ENCODE measurements at regions not wholly inside any gene's neighbourhood (a gene's known extent, or its start where the extent isn't known, plus 50 kb on each side); places are given as distances from the start of the nearest gene placed in this dataset.

- no peaks in the 10 kb centered on the region for H3K9me3 ChIP-seq (ENCODE audit: low read length)
Observed at GRCh38 chr2:58598171-58598570, 357.0 kb upstream of the FANCL start.

DNA sequence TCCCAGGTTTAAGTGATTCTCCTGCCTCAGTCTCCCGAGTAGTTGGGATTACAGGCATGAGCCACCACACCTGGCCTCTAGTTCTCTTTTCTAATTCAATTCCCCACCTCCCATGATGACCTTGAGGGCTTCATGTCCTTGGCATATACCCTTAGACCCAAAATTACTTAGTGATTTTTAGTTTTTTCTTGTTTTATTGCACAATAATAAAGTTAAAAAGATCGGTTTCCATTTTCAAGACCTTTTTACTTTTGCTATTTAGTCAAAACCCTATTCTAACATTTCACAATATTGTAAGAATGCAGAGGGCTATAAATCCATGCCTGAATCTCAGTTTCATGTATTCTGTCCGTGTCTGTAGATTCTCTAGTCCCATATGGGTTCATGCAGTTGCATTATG is 354.6 kb upstream of the FANCL start:
- Histone ChIP-seq H3F3A (ENCODE audit: insufficient read depth, low read length) (no peaks in the 10 kb centered on the region), H3K4me2 (ENCODE audit: low read length) (no peak overlapping the region), H3K27me3 (ENCODE audit: insufficient read depth, low read length) (no peaks in the 10 kb centered on the region), H2AFZ (ENCODE audit: low read length) (no peak overlapping the region), H3K27ac (ENCODE audit: low read depth, low read length, poor library complexity, severe bottlenecking) (no peak overlapping the region), H4K20me1 (ENCODE audit: insufficient read depth, low read length) (no peaks in the 10 kb centered on the region), H3K9ac (ENCODE audit: low read length) (no peak overlapping the region), H3K36me3 (ENCODE audit: insufficient read depth, low read length) (no peaks in the 10 kb centered on the region), H3K4me3 (ENCODE audit: low read depth, low read length, poor library complexity, severe bottlenecking) (no peak overlapping the region), H3K4me1 (ENCODE audit: insufficient read depth, low read length, severe bottlenecking) (no peaks in the 10 kb centered on the region), H3K9me2 (ENCODE audit: low read depth, low read length) (no peaks in the 10 kb centered on the region), H3K9me3 (ENCODE audit: low read length) (no peaks in the 10 kb centered on the region), H3K79me2 (ENCODE audit: insufficient read depth, low read length) (no peaks in the 10 kb centered on the region)
- TF ChIP-seq EZH2 (IDR thresholded peaks at IDR 0.05; ENCODE audit: borderline replicate concordance, low read length), result no peak
- TF ChIP-seq, protein P1, sequence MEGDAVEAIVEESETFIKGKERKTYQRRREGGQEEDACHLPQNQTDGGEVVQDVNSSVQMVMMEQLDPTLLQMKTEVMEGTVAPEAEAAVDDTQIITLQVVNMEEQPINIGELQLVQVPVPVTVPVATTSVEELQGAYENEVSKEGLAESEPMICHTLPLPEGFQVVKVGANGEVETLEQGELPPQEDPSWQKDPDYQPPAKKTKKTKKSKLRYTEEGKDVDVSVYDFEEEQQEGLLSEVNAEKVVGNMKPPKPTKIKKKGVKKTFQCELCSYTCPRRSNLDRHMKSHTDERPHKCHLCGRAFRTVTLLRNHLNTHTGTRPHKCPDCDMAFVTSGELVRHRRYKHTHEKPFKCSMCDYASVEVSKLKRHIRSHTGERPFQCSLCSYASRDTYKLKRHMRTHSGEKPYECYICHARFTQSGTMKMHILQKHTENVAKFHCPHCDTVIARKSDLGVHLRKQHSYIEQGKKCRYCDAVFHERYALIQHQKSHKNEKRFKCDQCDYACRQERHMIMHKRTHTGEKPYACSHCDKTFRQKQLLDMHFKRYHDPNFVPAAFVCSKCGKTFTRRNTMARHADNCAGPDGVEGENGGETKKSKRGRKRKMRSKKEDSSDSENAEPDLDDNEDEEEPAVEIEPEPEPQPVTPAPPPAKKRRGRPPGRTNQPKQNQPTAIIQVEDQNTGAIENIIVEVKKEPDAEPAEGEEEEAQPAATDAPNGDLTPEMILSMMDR (IDR thresholded peaks at IDR 0.05; ENCODE audit: low read length), result no peak

More at GRCh38 chr2:58598171-58598570, 357.0 kb upstream of the FANCL start:
- no peaks in the 10 kb centered on the region for H4K20me1 ChIP-seq (ENCODE audit: insufficient read depth, low read length)
- H3K36me3 ChIP-seq (ENCODE audit: insufficient read depth, low read length), result no peaks in the 10 kb centered on the region
- H3K9ac ChIP-seq (ENCODE audit: low read length), result no peak overlapping the region
- no peaks in the 10 kb centered on the region for H3K27me3 ChIP-seq (ENCODE audit: insufficient read depth, low read length)
- no peaks in the 10 kb centered on the region for H3K79me2 ChIP-seq (ENCODE audit: insufficient read depth, low read length)
- no peak for TF ChIP-seq EZH2 (IDR thresholded peaks at IDR 0.05; ENCODE audit: borderline replicate concordance, low read length)
- TF ChIP-seq, protein P1 (IDR thresholded peaks at IDR 0.05; ENCODE audit: low read length), result no peak
- no peak overlapping the region for H3K4me3 ChIP-seq (ENCODE audit: low read depth, low read length, poor library complexity, severe bottlenecking)
- H3K4me1 ChIP-seq (ENCODE audit: insufficient read depth, low read length, severe bottlenecking), result no peaks in the 10 kb centered on the region
- H3K27ac ChIP-seq (ENCODE audit: low read depth, low read length, poor library complexity, severe bottlenecking), result no peak overlapping the region
- H2AFZ ChIP-seq (ENCODE audit: low read length), result no peak overlapping the region
- no peaks in the 10 kb centered on the region for H3F3A ChIP-seq (ENCODE audit: insufficient read depth, low read length)
- no peaks in the 10 kb centered on the region for H3K9me2 ChIP-seq (ENCODE audit: low read depth, low read length)
- H3K4me2 ChIP-seq (ENCODE audit: low read length), result no peak overlapping the region

GRCh38 chr2:58594762-58595161 is 353.6 kb upstream of the FANCL start:
- no peaks in the 10 kb centered on the region for H3K79me2 ChIP-seq (ENCODE audit: insufficient read depth, low read length)
- no peaks in the 10 kb centered on the region for H4K20me1 ChIP-seq (ENCODE audit: insufficient read depth, low read length)
- no peaks in the 10 kb centered on the region for H3K9me2 ChIP-seq (ENCODE audit: low read depth, low read length)
- no peak for TF ChIP-seq EZH2 (IDR thresholded peaks at IDR 0.05; ENCODE audit: borderline replicate concordance, low read length)
- TF ChIP-seq, protein P1 (IDR thresholded peaks at IDR 0.05; ENCODE audit: low read length), result no peak
- H3K9ac ChIP-seq (ENCODE audit: low read length), result no peak overlapping the region
- no peaks in the 10 kb centered on the region for H3F3A ChIP-seq (ENCODE audit: insufficient read depth, low read length)
- H3K9me3 ChIP-seq (ENCODE audit: low read length), result no peaks in the 10 kb centered on the region
- no peak overlapping the region for H3K27ac ChIP-seq (ENCODE audit: low read depth, low read length, poor library complexity, severe bottlenecking)
- H2AFZ ChIP-seq (ENCODE audit: low read length), result no peak overlapping the region
- H3K36me3 ChIP-seq (ENCODE audit: insufficient read depth, low read length), result no peaks in the 10 kb centered on the region
- H3K4me3 ChIP-seq (ENCODE audit: low read depth, low read length, poor library complexity, severe bottlenecking), result no peak overlapping the region
- H3K4me2 ChIP-seq (ENCODE audit: low read length), result no peak overlapping the region
- H3K27me3 ChIP-seq (ENCODE audit: insufficient read depth, low read length), result no peaks in the 10 kb centered on the region
- no peaks in the 10 kb centered on the region for H3K4me1 ChIP-seq (ENCODE audit: insufficient read depth, low read length, severe bottlenecking)

Measured in OCI-LY1 (cell line).